HG03045 (cell line): ENCODE measurements at regions not wholly inside any gene's neighbourhood (a gene's known extent, or its start where the extent isn't known, plus 50 kb on each side); places are given as distances from the start of the nearest gene placed in this dataset.
"Not testable (repeated sequence)": the region's sequence is repeated elsewhere in the genome, so short reads cannot be mapped to it uniquely, and the experiment has no call there.

Experiments
- ATAC-seq: cut with Tn5 transposase; IDR thresholded peaks from one replicate; pipeline ENCODE4 v1.9.1; 2021; ENCODE audit warnings: mild to moderate bottlenecking, moderate library complexity; ENCODE audit not compliant: unreplicated experiment

DNA sequence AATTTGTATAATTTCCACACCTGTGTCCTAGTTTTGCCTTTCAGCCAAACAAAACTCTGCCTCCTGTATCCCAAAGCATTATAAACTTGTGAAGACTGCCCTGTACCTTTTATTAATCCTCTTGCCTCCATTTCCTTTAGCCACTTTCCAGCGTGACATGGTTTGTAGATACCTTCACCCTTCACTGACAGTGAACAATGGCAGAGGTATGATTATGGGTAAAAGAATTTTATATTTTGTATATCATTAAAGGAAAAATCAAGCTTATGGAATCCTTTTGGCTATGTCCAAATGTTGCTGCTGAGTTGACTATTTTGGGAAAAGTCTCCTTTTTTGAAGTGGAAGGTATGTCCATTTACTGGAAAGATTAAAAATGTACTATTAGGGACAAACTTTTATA, 251.7 kb downstream of the HNMT start:
- no peak for ATAC-seq

DNA sequence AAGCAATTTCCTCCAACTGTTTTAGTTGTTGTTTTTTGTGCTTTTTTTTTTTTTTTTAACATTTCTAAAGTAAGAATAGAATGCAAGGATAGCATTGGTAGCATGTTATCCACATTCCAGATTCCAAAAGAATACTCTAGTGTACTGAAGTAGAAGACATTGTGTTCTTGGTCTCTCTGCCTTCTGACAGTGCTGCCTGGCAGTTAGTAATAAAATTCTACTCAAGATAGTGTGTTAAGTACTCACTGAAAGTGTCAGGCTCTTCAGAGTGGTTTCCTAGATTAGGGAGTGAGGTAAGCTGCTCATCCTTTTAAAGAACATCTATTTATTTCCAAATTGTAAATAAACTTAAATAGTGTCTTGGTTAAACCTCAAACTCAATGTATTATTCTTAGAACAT, 253.7 kb downstream of the HNMT start:
- ATAC-seq = no peak

DNA sequence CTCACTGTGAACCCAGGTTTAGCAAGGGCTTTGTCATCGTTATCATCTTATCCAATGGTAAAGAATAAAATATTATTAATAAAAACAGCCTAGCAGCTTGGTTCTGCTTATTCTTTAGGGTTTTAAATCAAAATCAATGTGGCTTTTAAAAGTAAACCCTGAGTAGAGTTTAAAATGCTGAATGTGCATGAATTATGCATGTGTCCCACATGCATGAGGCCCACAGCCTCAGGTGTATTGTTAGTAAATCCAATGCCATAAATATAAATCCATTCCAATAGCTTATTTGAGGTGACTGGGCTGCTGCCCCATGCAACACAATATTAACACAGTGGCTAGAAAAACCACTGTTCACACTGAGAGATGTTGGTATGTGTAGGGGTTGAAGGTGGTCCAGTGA, 254.1 kb downstream of the HNMT start:
- no peak for ATAC-seq

DNA sequence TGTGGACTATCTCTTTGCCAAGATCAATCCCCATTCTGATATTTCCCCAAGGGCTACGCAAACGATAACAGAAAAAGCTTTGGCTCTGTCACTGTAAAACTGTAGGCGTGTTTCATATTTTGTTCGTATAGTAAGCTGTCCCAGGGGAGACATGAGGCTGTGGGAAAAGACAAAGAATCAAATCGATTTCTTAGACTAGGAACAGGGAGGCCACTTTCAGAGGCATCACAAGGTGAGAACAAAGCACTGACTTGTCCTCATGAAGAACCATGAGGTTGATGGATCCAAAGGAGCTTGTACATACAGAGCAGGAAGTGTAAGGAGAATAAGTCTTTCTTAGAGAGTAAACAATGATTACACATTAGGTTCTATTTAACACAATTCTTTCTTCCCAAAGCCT, 255.7 kb downstream of the HNMT start:
- no peak for ATAC-seq

DNA sequence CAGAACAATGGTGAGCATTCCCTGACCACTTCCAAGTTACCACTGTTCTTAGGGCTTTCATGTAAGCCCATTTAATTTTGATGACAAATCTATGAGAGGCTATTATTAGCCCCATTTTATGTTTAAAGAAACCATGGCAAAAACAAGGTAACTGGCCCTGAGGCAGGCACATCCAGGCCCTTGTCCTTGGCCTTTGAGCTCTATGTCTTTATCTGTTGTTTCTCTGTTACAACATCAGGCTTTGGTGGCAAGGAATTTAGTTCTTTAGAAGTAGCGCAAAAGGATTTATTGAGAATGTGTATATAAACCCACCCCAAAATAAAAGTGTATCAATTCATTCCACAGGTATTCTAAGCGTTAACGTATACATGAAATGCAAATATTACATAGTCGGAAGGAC, 257.1 kb downstream of the HNMT start:
- no peak for ATAC-seq

DNA sequence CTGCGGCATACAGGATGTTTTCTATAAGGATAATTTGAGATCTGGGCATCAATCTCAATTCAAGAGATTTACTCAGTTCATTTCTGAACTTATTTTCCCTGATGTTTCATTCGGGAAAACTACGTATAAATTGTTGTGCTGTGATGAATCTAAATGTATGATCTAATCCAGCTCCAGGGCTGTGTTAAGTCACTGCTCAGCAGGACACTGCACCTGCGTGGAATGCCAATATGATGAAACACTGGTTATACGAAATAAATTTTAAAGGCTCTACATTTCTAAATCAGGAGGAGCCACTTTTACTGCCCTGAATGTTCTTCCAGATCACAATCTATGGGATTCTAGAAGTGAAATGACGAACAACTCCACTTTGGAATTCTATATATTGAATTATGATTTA, 259.0 kb downstream of the HNMT start:
- no peak for ATAC-seq

DNA sequence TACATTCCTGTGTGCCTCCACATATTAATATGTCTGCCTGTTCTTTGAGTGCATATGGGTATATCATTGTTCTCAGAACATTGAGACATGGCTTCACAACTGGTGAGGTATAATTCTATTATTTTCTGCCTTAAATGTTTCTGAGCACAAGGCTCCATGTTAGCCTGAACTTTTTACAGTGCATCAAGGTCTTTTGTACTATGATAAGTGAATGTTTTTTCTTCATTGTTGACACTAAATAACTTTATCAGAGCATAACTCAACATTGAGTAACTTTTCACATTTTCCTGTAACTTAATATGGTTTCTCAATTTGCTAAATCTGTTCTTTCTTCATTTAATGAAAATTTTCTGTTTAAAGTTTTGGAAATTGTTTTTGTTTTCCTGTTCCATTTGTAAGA, 262.9 kb downstream of the HNMT start:
- no peak for ATAC-seq

DNA sequence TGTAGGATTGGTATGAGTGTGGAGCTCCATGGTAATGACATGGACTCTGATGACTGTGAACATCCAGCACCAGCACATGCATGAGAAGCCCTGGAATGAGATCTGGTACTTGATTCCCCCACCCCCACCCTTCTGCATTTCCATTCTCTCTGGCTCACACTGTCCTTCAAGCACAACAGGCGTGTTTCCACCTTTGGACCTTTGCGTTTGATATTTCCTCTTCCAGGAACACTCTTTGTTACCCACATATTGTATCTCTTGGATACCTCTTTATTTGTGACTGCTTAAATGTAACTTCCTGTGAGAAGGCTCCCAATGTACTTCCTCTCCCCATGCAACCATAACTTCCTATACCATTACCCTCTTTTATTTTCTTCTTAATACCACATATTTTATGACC, 263.8 kb downstream of the HNMT start:
- ATAC-seq = no peak

DNA sequence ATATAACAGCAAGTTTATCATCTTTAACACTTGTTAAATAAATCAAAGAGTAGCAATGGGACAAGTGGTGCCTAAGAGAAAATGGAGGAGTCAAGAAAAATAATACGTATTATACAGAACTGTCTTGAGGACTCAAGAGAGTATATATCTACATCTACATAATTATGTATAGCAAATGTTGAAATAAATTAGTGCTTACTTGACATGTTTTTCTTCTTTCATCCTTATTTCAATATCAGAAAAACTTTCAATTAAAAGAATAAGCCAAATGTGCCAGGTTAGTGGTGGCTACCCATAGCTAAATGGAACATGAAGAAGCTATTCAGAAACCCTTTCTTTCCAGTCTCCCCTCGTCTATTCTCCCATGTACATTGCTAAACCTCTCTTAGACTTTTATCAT, 267.3 kb upstream of the SPOPL start:
- ATAC-seq = no peak

DNA sequence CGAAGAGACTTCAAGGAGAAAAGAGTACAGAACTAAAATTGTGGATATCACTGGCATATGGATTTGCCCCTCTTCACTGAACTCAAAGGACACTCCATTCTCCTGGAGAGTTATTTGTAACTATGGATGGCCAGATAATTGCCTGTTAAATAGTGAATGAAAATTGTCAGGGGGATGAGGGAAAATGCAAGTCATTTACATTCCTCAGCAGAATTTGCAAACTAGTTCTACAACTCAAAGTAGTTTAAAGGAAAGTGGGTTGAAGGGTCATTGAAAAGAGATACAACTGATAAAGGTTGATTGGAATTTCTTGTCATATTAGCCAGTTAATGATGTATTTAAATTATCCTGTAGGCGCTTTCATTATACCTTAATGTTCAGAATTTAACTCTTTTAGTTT, 266.5 kb upstream of the SPOPL start:
- no peak for ATAC-seq

DNA sequence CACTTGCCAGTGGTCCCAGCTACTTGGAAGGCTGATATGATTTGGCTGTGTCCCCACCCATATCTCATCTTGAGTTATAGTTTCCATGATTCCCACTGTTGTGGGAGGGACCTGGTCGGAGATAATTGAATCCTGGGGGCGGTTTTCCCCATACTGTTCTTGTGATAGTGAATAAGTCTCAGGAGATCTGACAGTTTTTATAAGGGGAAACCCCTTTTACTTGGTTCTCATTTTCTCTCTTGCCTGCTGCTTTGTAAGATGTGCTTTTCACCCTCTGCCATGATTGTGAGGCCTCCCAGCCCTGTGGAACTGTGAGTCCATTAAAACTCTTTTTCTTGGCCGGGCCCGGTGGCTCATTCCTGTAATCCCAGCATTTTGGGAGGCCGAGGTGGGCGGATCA, 265.4 kb upstream of the SPOPL start:
- no peak for ATAC-seq

DNA sequence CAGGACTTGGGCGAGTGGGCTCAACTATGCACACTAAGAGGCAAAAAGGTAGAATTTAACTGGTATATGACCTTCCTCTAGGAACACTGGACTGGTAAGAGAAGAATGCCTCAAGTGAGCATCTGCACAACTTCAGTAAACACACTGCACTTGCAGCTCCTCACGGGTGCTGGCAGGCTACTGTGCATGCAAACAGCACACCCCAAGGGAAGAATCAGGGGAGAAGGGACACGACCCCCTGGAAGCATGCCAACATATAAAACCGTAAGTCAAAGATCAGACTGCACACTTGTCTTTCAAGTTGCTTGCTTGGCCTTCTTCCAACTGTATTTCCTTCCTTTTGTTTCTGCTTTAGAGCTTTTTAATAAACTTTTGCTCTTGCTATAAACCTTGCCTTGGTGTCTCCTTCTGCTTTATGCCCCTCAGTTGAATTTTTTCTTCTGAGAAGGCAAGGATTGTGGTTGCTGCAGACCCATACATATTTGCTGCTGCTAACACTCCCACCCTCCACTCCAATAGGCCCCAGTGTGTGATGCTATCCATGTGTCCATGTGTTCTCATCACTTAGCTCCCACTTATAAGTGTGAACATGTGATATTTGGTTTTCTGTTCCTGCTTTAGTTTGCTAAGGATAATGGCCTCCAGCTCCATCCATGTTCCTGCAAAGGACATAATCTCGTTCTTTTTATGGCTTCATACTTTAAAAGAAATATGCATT, 263.7 kb upstream of the SPOPL start:
- ATAC-seq = no peak

DNA sequence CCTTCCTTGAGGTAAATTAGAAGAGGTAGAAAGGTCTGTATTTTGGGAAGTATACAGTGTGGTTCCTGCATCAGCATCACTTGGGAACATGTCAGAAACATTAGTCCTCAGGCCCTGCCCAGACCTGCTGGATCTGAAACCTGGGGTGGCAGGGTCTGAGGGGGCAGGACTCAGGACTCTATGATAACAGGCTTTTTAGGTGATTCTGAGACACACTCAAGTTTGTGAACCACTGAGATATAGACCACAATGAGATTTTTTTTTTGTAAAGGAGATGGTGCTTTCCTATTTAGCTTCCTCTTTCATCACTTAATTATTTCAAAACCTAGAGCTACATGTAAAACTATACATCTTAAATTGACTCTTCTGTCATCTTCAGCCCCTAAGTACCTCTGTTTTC, 262.7 kb upstream of the SPOPL start:
- no peak for ATAC-seq

DNA sequence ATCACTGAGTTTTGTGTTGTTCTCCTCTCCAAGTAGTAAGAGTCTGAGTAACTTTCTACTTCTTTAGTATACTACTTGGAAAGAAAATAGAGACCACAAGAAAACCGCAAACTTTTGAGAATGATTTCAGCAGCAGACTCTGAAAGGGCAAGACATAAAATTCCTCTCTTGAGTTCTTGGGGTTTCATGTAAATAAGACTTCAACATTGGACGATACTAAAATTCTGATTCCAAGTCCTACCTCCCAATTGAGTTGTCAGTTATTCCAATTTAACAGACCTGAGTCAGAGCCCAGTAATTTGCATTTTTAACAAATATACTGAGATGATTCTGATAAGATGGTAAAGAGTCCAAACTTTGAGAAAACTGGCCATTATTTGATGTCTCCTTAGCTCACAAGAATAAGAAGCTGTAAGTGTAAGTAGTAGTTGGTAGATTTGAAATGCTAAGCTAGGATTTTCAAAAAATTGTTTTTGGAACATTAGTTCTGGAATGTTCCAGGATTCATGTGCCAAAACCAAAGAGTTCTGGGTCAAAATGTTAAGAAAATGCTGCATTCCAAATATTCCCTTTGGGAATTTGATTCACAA, 261.6 kb upstream of the SPOPL start:
- ATAC-seq = no peak

DNA sequence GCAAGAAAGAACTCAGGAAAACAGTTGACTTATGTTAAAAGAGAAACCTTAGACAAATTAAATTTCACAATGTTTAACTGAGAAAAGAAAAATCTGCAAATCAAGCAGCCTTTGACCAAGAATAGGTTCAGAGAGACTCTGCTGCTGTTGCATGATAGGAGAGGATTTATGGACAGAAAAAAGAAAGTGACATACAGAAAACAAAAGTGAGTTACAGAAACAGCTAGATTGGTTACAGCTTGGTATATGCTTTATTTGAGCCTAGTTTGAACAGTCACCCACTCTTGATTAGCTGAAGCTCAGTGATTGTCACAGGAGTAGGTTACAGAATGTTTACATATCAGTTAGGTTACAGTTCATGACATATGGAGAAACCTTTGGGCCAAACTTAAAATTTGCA, 258.2 kb upstream of the SPOPL start:
- ATAC-seq = no peak

DNA sequence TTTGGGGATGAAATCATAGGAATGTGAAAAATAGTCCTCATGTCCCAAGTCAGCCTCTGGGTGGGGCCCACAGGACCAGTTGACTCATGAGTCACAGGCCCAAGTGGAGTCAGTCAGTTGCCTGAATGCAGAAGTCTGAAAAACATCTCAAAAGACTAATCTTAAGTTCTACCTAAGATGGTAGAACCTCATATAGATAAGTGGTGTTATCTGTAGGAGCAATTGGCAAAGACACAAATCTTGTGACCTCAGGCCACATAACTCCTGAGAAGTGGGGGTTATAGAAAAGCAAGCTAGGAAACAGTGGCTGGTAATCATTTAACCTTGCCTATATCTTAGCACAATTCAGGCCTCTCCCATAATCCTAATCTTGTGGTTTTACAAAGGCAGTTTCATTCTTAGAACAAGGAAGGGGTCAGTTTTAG, 257.1 kb upstream of the SPOPL start:
- ATAC-seq = no peak

DNA sequence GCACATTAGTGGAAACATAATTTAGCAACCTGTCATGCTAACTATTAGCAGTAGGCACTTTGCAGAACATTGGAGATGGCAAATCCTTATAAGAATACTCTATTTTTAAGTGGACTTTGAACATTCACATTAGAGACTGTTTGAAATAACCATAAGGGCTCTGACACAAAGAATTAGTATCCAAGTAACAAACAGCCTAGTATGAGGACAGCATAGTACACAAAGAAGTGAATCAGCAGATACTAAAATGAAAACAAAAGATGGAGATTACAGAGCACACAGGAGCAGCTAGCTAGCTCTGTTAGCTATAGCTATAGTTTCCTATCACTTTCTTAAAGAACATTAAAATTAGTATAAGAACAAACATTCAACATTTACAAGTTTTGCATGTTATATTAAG, 256.3 kb upstream of the SPOPL start:
- ATAC-seq = no peak

DNA sequence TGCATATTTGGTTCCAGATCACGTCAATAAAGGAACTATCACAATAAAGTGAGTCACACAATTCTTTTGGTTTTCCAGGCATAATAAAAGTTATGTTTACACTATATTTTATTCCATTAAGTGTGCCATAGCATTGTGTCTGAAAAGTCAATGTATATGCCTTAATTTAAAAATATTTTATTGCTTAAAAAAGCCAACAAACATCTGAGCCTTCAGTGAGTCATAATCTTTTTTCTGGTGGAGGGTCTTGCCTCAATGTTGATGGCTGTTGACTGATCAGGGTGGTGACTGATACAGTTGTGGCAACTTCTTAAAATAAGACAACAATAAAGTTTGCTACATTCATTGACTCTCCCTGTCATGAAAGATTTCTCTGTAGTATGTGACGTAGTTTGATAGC, 254.3 kb upstream of the SPOPL start:
- ATAC-seq = no peak

DNA sequence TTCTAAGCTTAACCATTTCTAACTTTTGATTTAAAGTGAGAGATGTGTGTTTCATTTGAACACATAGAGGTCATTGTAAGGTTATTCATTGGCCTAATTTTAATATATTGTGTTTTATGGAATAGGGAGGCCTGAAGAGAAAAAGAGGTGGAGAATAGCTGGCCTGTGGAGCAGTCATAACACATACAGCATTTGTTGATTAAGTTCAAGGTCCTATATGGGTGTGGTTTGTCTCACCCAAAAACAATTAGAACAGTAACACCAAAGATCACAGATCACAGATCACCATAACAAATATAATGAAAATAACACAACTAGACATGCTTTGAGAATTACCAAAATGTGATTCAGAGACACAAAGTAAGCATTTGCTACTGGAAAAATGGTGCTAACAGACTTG, 252.4 kb upstream of the SPOPL start:
- no peak for ATAC-seq

DNA sequence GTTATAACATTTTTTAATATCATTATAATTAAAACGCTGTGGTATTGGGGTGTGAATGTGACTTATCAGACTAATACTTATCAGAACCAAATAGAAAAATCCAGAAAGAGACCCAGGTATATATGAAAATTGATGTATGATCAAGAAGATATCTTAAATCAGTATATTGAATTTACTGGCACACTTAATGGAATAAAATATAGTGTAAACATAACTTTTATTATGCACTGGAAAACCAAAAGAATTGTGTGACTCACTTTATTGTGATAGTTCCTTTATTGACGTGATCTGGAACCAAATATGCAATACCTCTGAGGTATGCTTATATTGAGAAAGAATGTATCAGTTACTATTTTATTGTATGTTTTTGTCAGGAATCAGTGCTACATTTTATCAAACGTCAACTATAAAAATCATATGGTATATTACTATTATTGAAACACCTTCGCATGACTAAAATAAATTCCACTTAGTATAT, 250.7 kb upstream of the SPOPL start:
- not testable (repeated sequence) for ATAC-seq

DNA sequence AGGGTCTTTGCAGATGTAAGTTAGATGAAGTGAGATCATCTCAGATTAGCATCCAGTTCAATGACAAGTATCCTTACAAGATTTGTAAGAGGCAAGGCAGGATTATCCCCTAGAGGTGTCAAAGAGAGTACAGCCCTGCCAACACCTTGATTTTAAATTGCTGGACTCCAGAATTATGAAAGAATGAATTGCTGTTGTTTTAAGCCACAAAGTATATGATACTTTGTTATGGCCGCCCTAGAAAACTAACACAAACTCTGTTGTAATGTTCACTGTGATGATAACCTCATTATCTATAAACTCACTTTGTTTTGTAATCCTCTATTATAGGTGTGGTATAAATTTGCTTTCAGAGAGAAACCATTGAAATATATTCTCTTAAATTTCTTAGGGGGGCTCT, 249.0 kb upstream of the SPOPL start:
- ATAC-seq = no peak

DNA sequence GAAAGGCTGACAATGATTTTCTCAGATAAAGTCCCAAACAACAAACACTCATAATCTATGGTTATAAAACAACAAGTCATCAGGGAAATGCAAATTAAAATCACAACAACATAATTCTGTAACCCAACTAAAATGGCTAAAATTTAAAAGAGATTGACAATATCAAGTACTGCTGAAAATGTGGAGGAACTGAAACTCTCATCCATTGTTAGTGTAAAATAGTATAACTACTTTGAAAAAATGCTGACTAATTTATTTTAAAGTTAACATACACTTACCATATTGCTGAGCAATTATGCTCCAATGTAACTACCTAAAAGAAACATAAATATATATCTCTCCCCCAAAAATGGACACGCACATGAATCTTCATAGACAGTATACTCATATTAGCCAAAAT, 245.9 kb upstream of the SPOPL start:
- ATAC-seq = no peak
